GM18508 (cell line): ENCODE measurements at regions not wholly inside any gene's neighbourhood (a gene's known extent, or its start where the extent isn't known, plus 50 kb on each side); places are given as distances from the start of the nearest gene placed in this dataset.

Source experiments
- ATAC-seq: cut with Tn5 transposase; IDR thresholded peaks from one replicate; pipeline ENCODE4 v1.9.1; 2021; ENCODE audit warnings: moderate number of reproducible peaks; ENCODE audit not compliant: insufficient read depth, unreplicated experiment

GRCh38 chr7:45982907-45983719, 62.0 kb upstream of the IGFBP3 start:
- ATAC-seq: no peak

- ATAC-seq: no peak
Observed at GRCh38 chr7:45982132-45982531, 61.1 kb upstream of the IGFBP3 start.

- no peak for ATAC-seq
Observed at GRCh38 chr7:45980973-45981372, 59.9 kb upstream of the IGFBP3 start.

DNA sequence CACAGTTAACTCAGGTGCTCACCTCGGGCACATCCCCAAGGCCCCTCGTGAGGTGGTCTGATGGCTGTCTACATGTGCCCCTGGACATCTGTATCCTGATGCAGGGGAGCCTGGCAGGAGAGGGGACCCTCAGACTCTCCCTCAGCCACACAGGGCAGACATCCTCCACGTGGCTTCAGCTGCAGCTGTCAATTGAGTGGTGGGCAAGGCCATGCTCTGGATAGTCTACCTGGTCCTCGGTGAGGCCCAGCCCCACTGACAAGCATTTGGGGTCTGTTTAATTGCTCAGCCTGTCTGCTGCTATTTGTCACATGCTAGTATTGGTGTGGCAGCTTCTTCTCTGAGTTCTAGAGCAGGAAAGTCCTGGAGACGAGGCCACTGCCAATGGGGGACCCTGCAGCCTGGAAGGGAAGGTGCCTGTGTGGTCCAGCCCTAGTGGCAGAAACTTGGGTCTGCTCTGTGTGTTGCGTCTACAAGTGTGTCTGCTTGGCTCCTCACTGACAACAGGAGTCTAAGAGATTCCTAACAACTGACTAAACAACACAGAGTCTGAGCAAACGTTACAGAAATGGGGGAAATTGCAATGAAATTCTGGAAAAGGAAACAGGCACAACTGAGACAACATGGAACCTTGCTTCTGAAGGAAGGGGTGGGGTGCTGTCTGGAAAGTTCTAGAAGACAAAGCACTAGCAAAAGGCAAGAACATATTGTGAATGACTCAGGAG, 59.3 kb upstream of the IGFBP3 start:
- no peak for ATAC-seq

GRCh38 chr7:45979275-45980180, 58.5 kb upstream of the IGFBP3 start:
- no peak for ATAC-seq

- ATAC-seq: no peak
Observed at GRCh38 chr7:45978731-45979211, 57.7 kb upstream of the IGFBP3 start.

GRCh38 chr7:45978010-45978681, 57.1 kb upstream of the IGFBP3 start:
- ATAC-seq: no peak

- no peak for ATAC-seq
Observed at GRCh38 chr7:45977256-45977780, 56.2 kb upstream of the IGFBP3 start.

DNA sequence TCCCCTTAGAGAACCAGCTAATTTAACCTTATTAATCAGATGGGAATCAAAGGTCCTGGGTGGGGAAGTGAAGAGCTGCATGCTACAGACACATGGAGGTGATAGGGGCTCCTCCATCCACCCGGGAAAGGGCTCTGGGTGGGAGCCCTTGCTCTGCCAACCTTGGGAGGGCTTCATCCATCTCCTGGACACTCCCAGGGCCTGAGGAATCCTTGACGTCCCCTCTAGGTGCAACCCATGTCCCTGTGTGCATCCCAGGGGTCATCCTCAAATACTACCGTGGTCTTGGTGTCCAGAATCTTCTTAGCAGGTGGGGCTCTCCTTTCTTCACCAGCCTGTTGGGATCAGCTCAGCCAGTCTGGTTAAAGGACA, 55.4 kb upstream of the IGFBP3 start:
- no peak for ATAC-seq

GRCh38 chr7:45975847-45976484, 54.9 kb upstream of the IGFBP3 start:
- no peak for ATAC-seq

- ATAC-seq: no peak
Observed at GRCh38 chr7:45975367-45975766, 54.3 kb upstream of the IGFBP3 start.

GRCh38 chr7:45974540-45975360, 53.7 kb upstream of the IGFBP3 start:
- no peak for ATAC-seq

- no peak for ATAC-seq
Observed at GRCh38 chr7:45973725-45974532, 52.9 kb upstream of the IGFBP3 start.

GRCh38 chr7:45972629-45973312, 51.7 kb upstream of the IGFBP3 start:
- ATAC-seq: no peak

DNA sequence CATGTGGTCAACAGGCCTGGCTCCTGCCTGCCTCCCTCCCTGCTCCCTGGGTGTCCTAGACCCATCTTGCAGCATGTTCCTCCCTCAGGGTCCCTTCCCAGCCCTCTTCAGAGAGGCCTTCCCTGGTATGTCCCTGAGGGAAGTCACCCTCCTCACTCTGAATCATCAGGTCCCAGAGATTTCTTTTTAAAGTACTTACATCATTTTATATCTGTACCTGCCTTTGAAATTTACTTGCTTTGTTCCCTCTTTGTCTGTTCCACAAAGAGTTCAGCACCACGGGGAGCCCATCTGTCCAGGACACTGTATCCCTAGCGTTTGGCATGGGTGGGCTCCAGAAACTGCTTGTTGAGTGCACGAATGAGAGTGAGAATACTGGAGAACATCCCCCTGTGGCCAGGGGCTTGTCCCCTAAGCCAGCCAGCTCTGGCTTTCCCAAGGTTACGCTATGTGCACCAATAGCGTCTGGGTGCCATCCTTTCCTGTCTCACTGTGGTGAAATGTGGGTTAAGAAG, 50.6 kb upstream of the IGFBP3 start:
- ATAC-seq: no peak

- no peak for ATAC-seq
Observed at GRCh38 chr7:45971171-45971570, 50.1 kb upstream of the IGFBP3 start.
